Stimulated activated naive B cell treated with anti-CD40 and anti-IgM and Interleukin-4, amounts not matched to agents 10 μg/mL and 1 μg/mL and 100 μg/mL, for 72 hours (primary cell): ENCODE measurements at regions not wholly inside any gene's neighbourhood (a gene's known extent, or its start where the extent isn't known, plus 50 kb on each side); places are given as distances from the start of the nearest gene placed in this dataset.

Experiments
- ATAC-seq, 2 donors: fragments of 150-1000 bp; cut with Tn5 transposase; replicated peaks; 2 replicates each; pipeline ENCODE4 v1.10.0; 2021; ENCODE audit warnings: moderate library complexity in 1 of 2
- DNase-seq: peaks from one replicate; pipeline ENCODE4 v3.0.0; 2021
- H3K27ac Mint-ChIP-seq: one replicate; pipeline ENCODE4 v1.8.0; 2022; ENCODE audit warnings: mild to moderate bottlenecking, mixed read lengths
- H3K27me3 Mint-ChIP-seq, 2 donors: one replicate each; pipeline ENCODE4 v1.8.0; 2022; ENCODE audit warnings: mixed read lengths in 2 of 2
- H3K36me3 Mint-ChIP-seq, 2 donors: one replicate each; pipeline ENCODE4 v1.8.0; 2022; ENCODE audit warnings: mixed read lengths in 2 of 2, mild to moderate bottlenecking in 1 of 2
- H3K4me1 Mint-ChIP-seq, 2 donors: one replicate each; pipeline ENCODE4 v1.8.0; 2022; ENCODE audit warnings: mixed read lengths in 2 of 2, mild to moderate bottlenecking in 1 of 2
- H3K4me3 Mint-ChIP-seq, 2 donors: one replicate each; pipeline ENCODE4 v1.8.0; 2022; ENCODE audit warnings: mild to moderate bottlenecking in 2 of 2, mixed read lengths in 2 of 2, moderate library complexity in 1 of 2
- H3K9me3 Mint-ChIP-seq, 2 donors: one replicate each; pipeline ENCODE4 v1.8.0; 2022; ENCODE audit warnings: mixed read lengths in 2 of 2, mild to moderate bottlenecking in 1 of 2

GRCh38 chr19:34104557-34104956, 67.7 kb upstream of the LSM14A start:
- Mint-ChIP-seq H3K9me3 (no peaks in the 10 kb centered on the region), H3K4me1 (peaks cover 7 to 8% of the 10 kb centered on the region in 2 donors), H3K27me3 (peaks cover 13 to 18% of the 10 kb centered on the region in 2 donors), H3K27ac (no peak overlapping the region), H3K4me3 (peak overlapping the region in 1 of 2 donors; percentile 65), H3K36me3 (no peaks in the 10 kb centered on the region)
- ATAC-seq (no peak), DNase-seq (no peak)

- no peak for ATAC-seq
- H3K4me1 Mint-ChIP-seq: peaks cover 0 to under 1% of the 10 kb centered on the region in 2 donors
- H3K4me3 Mint-ChIP-seq: no peak overlapping the region
- DNase-seq: no peak
- peaks cover 30% of the 10 kb centered on the region in 2 donors for H3K27me3 Mint-ChIP-seq
- peak overlapping the region; percentile 40 for H3K27ac Mint-ChIP-seq
- H3K9me3 Mint-ChIP-seq: no peaks in the 10 kb centered on the region
- no peaks in the 10 kb centered on the region for H3K36me3 Mint-ChIP-seq
Observed at GRCh38 chr19:34109596-34109995, 62.7 kb upstream of the LSM14A start.

DNA sequence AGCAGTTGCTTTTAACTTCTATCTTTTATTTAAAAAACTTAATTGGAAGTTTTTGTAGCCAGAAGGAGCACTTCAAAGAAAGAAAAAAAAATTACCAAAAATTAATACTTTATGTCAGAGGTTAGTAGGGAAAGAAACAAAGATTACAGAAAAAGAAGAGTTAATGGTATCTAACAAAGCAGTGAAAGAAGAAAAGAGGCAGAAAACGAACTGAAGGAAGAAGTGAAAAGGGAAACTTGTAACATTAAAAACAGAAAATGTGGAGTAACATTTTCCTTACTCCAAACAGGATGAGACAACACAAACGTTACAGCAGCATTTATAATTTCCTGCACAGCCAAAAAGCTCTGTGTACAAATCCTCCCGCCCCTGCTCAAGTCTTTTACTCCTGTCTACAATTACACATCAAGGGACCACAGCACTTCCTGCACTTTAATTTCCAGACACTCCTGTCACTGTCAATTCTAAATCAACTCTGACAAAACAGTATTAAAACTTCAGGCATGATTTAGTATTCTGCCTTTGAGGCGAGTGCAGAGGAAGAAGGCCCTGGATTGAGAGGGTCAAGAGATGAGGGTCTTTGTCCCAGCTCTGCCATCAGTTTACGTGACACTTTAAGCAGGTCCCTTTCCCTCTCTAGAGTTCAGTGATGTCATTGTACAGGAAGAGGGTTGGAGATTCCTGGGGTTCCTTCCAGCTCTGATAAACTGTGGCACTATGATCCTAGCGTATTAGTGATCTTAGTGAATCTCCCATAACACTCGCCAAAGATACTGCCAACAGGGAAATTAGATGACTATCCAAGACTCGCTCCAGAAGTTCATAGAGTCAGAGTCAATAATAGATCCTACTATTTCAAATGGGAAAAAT, 53.2 kb upstream of the LSM14A start:
- no peak overlapping the region for H3K27ac Mint-ChIP-seq
- H3K4me1 Mint-ChIP-seq: peaks cover 0 to 4% of the 10 kb centered on the region in 2 donors
- ATAC-seq (no peak), DNase-seq (no peak)
- H3K4me3 Mint-ChIP-seq: no peak overlapping the region
- H3K36me3 Mint-ChIP-seq: no peaks in the 10 kb centered on the region
- no peaks in the 10 kb centered on the region for H3K9me3 Mint-ChIP-seq
- H3K27me3 Mint-ChIP-seq: peaks cover 21 to 22% of the 10 kb centered on the region in 2 donors

GRCh38 chr19:34120141-34120540, 52.2 kb upstream of the LSM14A start:
- no peaks in the 10 kb centered on the region for H3K9me3 Mint-ChIP-seq
- ATAC-seq (no peak), DNase-seq (no peak)
- peaks cover 21 to 22% of the 10 kb centered on the region in 2 donors for H3K27me3 Mint-ChIP-seq
- H3K4me1 Mint-ChIP-seq: peaks cover 0 to 4% of the 10 kb centered on the region in 2 donors
- H3K36me3 Mint-ChIP-seq: no peaks in the 10 kb centered on the region
- no peak overlapping the region for H3K4me3 Mint-ChIP-seq
- no peak overlapping the region for H3K27ac Mint-ChIP-seq

DNA sequence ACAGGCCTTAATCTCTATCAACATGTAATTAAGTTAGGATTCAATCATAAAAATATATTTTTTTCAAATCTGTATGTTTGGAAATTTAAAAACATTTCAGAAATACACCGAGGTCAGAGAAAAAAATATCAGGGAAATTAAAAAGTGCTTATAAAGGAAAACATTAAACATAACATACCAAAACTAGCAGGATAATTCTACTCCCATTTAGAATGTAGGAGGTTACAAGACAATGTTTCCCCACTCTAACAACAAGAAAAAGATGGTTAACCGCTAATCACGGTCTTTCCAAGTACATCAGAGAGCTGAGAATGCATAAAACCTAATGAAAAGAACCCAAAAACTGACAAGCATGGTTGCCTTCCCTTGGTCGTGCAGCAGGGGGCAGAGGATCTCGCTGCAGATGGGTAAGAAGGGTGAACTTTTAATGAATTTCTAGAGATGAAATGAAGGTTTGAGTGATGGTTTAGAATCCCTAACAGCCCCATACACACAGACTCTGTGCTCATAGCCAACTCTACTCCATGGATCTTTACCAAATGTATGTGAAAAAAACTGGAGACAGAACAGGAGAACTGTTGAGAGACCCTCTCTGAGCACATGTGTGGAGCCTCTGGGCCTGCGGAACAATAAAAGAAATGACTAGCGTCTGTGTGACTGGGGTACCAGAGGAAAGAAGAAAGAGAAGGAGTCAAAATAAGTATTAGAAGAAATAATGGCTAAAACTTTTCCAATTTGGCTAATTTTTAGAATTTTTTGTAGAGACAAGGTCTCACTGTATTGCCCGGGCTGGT, 51.3 kb upstream of the LSM14A start:
- ATAC-seq (peak; percentile 36 to 48), DNase-seq (no peak)
- Mint-ChIP-seq H3K27me3 (peaks cover 16% of the 10 kb centered on the region in 2 donors), H3K9me3 (no peaks in the 10 kb centered on the region), H3K27ac (no peak overlapping the region), H3K4me3 (no peak overlapping the region), H3K36me3 (no peaks in the 10 kb centered on the region), H3K4me1 (peaks cover 0 to 4% of the 10 kb centered on the region in 2 donors)
